Mesendoderm (in vitro differentiated cells): ENCODE measurements at regions not wholly inside any gene's neighbourhood (a gene's known extent, or its start where the extent isn't known, plus 50 kb on each side); places are given as distances from the start of the nearest gene placed in this dataset.

Experiments used
- DNase-seq: peaks from one replicate; pipeline ENCODE4 v3.0.0; 2013
- H2AK5ac ChIP-seq: 2 replicates; pipeline ENCODE4 v1.6.1; 2013; ENCODE audit warnings: low read length, inconsistent platforms
- H2BK120ac ChIP-seq: 2 replicates; pipeline ENCODE4 v1.6.1; 2013; ENCODE audit warnings: low read depth, mild to moderate bottlenecking, low read length, moderate library complexity, mixed read lengths
- H2BK15ac ChIP-seq: replicated peaks from 2 replicates; pipeline ENCODE4 v1.6.1; 2013; ENCODE audit warnings: low read depth, mild to moderate bottlenecking, moderate library complexity
- H2BK5ac ChIP-seq: 2 replicates; pipeline ENCODE4 v1.6.1; 2013; ENCODE audit warnings: low read length, inconsistent platforms
- H3K18ac ChIP-seq: 2 replicates; pipeline ENCODE4 v1.6.1; 2013; ENCODE audit warnings: mild to moderate bottlenecking, low read length, mixed read lengths
- H3K23ac ChIP-seq: one replicate; pipeline ENCODE4 v1.6.1; 2013; ENCODE audit warnings: low read length
- H3K27ac ChIP-seq: 2 replicates; pipeline ENCODE4 v1.5.1; 2013; ENCODE audit warnings: low read depth, mild to moderate bottlenecking, inconsistent platforms, low read length, moderate library complexity
- H3K27me3 ChIP-seq: 2 replicates; pipeline ENCODE4 v1.6.1; 2013; ENCODE audit warnings: low read length, control low read depth, mild to moderate bottlenecking, inconsistent platforms; ENCODE audit not compliant: insufficient read depth, poor library complexity
- H3K36me3 ChIP-seq: 2 replicates; pipeline ENCODE4 v1.6.1; 2013; ENCODE audit warnings: low read length, inconsistent platforms; ENCODE audit not compliant: control insufficient read depth, insufficient read depth
- H3K4ac ChIP-seq: one replicate; pipeline ENCODE4 v1.6.1; 2013; ENCODE audit warnings: low read depth, mild to moderate bottlenecking, low read length, moderate library complexity
- H3K4me1 ChIP-seq: 2 replicates; pipeline ENCODE4 v1.6.1; 2013; ENCODE audit warnings: low read depth, low read length, inconsistent platforms; ENCODE audit not compliant: control insufficient read depth
- H3K4me2 ChIP-seq: 2 replicates; pipeline ENCODE4 v1.6.1; 2013; ENCODE audit warnings: low read length
- H3K4me3 ChIP-seq: 2 replicates; pipeline ENCODE4 v1.5.1; 2013; ENCODE audit warnings: mild to moderate bottlenecking, low read length
- H3K56ac ChIP-seq: one replicate; pipeline ENCODE4 v1.6.1; 2013; ENCODE audit warnings: low read length
- H3K79me1 ChIP-seq: 2 replicates; pipeline ENCODE4 v1.6.1; 2013; ENCODE audit warnings: low read length, inconsistent platforms
- H3K79me2 ChIP-seq: 2 replicates; pipeline ENCODE4 v1.6.1; 2013; ENCODE audit warnings: mild to moderate bottlenecking, low read length; ENCODE audit not compliant: control insufficient read depth, insufficient read depth
- H3K9ac ChIP-seq: 2 replicates; pipeline ENCODE4 v1.6.1; 2013; ENCODE audit warnings: low read length, inconsistent platforms
- H4K5ac ChIP-seq: one replicate; pipeline ENCODE4 v1.6.1; 2013; ENCODE audit warnings: low read length
- H4K8ac ChIP-seq: one replicate; pipeline ENCODE4 v1.6.1; 2013; ENCODE audit warnings: low read depth, mild to moderate bottlenecking, control low read depth, low read length, moderate library complexity
- WGBS: extraction: QIAGEN DNeasy Blood & Tissue Kit; methylation state at CpG from one replicate; pipeline ENCODE4 v1.1.7; 2013; ENCODE audit warnings: low lambda C conversion rate, missing lambda C conversion rate; ENCODE audit not compliant: insufficient coverage; ENCODE audit errors: extremely low coverage; 5-methylcytosine and 5-hydroxymethylcytosine counted together

GRCh38 chr1:82487778-82488177, 687.0 kb downstream of the ADGRL2 start:
- Histone ChIP-seq H4K8ac (no peak overlapping the region), H4K5ac (no peak overlapping the region), H2BK120ac (no peak overlapping the region), H3K79me2 (no peaks in the 10 kb centered on the region), H3K23ac (no peak overlapping the region), H3K4me3 (no peak overlapping the region), H3K4ac (no peak overlapping the region), H3K27me3 (no peaks in the 10 kb centered on the region), H2AK5ac (no peak overlapping the region), H3K18ac (no peak overlapping the region), H2BK15ac (no peak overlapping the region), H3K27ac (no peak overlapping the region), H3K4me1 (peaks cover 6% of the 10 kb centered on the region), H3K4me2 (no peak overlapping the region), H3K56ac (no peak overlapping the region), H2BK5ac (no peak overlapping the region), H3K36me3 (no peaks in the 10 kb centered on the region), H3K9ac (no peak overlapping the region), H3K79me1 (no peaks in the 10 kb centered on the region)
- DNase-seq: no peak
- no CpG with 5 or more reads among the region's 3 CpGs for WGBS

- no peak overlapping the region for H3K9ac ChIP-seq
- DNase-seq: no peak
- peaks cover 6% of the 10 kb centered on the region for H3K4me1 ChIP-seq
- no peak overlapping the region for H3K27ac ChIP-seq
- no peak overlapping the region for H3K56ac ChIP-seq
- no peaks in the 10 kb centered on the region for H3K36me3 ChIP-seq
- H2BK120ac ChIP-seq: no peak overlapping the region
- peak overlapping the region; percentile 51 for H3K18ac ChIP-seq
- no peaks in the 10 kb centered on the region for H3K79me2 ChIP-seq
- peak overlapping the region; percentile 85 for H2BK15ac ChIP-seq
- no peak overlapping the region for H3K4ac ChIP-seq
- no peak overlapping the region for H3K4me3 ChIP-seq
- no peaks in the 10 kb centered on the region for H3K27me3 ChIP-seq
- no peak overlapping the region for H2AK5ac ChIP-seq
- H4K8ac ChIP-seq: no peak overlapping the region
- H4K5ac ChIP-seq: no peak overlapping the region
- H2BK5ac ChIP-seq: no peak overlapping the region
- no peaks in the 10 kb centered on the region for H3K79me1 ChIP-seq
- no peak overlapping the region for H3K4me2 ChIP-seq
- no peak overlapping the region for H3K23ac ChIP-seq
These were observed 686.2 kb downstream of the ADGRL2 start for GRCh38 chr1:82486969-82487368.

- no CpG with 5 or more reads among the region's 5 CpGs for WGBS
- Histone ChIP-seq H3K9ac (no peak overlapping the region), H3K79me2 (no peaks in the 10 kb centered on the region), H3K4me1 (peaks cover 6% of the 10 kb centered on the region), H3K4me2 (no peak overlapping the region), H4K8ac (no peak overlapping the region), H2BK120ac (peak overlapping the region; percentile 23), H3K23ac (no peak overlapping the region), H3K36me3 (no peaks in the 10 kb centered on the region), H4K5ac (peak overlapping the region; percentile 34), H3K4ac (peak overlapping the region; percentile 36), H3K4me3 (no peak overlapping the region), H2AK5ac (no peak overlapping the region), H3K27ac (peak overlapping the region; percentile 66), H2BK15ac (peak overlapping the region; percentile 60), H3K79me1 (no peaks in the 10 kb centered on the region), H3K27me3 (no peaks in the 10 kb centered on the region), H3K56ac (no peak overlapping the region), H3K18ac (peak overlapping the region; percentile 30), H2BK5ac (no peak overlapping the region)
- peak; percentile 35 for DNase-seq
These were observed 685.7 kb downstream of the ADGRL2 start for GRCh38 chr1:82486468-82486867.

GRCh38 chr1:82485591-82486369, 685.0 kb downstream of the ADGRL2 start:
- no peak overlapping the region for H2BK120ac ChIP-seq
- H3K36me3 ChIP-seq: no peaks in the 10 kb centered on the region
- DNase-seq: peak; percentile 85
- H4K8ac ChIP-seq: no peak overlapping the region
- no peaks in the 10 kb centered on the region for H3K79me2 ChIP-seq
- H3K23ac ChIP-seq: no peak overlapping the region
- no peak overlapping the region for H3K4me3 ChIP-seq
- peak overlapping the region; percentile 80 for H2BK15ac ChIP-seq
- H3K56ac ChIP-seq: no peak overlapping the region
- H2AK5ac ChIP-seq: no peak overlapping the region
- H3K18ac ChIP-seq: peak overlapping the region; percentile 30
- H3K27me3 ChIP-seq: no peaks in the 10 kb centered on the region
- no peaks in the 10 kb centered on the region for H3K79me1 ChIP-seq
- H3K4me1 ChIP-seq: peaks cover 6% of the 10 kb centered on the region
- H3K27ac ChIP-seq: peak overlapping the region; percentile 39
- no peak overlapping the region for H3K4me2 ChIP-seq
- no CpG with 5 or more reads among the region's 4 CpGs for WGBS
- H2BK5ac ChIP-seq: no peak overlapping the region
- H3K4ac ChIP-seq: no peak overlapping the region
- H4K5ac ChIP-seq: no peak overlapping the region
- no peak overlapping the region for H3K9ac ChIP-seq

GRCh38 chr1:82483146-82483545, 682.4 kb downstream of the ADGRL2 start:
- Histone ChIP-seq H2BK5ac (no peak overlapping the region), H3K79me1 (no peaks in the 10 kb centered on the region), H2AK5ac (no peak overlapping the region), H3K9ac (no peak overlapping the region), H3K79me2 (no peaks in the 10 kb centered on the region), H3K27me3 (no peaks in the 10 kb centered on the region), H3K36me3 (no peaks in the 10 kb centered on the region), H3K56ac (no peak overlapping the region), H3K4me3 (no peak overlapping the region), H2BK120ac (no peak overlapping the region), H3K18ac (no peak overlapping the region), H3K4me2 (no peak overlapping the region), H3K4me1 (peaks cover 6% of the 10 kb centered on the region), H4K5ac (no peak overlapping the region), H4K8ac (no peak overlapping the region), H3K23ac (no peak overlapping the region), H3K27ac (no peak overlapping the region), H2BK15ac (no peak overlapping the region), H3K4ac (peak overlapping the region; percentile 81)
- DNase-seq: peak; percentile 80
- WGBS: no CpG with 5 or more reads among the region's 5 CpGs

- WGBS: no CpG with 5 or more reads among the region's 3 CpGs
- H4K8ac ChIP-seq: no peak overlapping the region
- H2AK5ac ChIP-seq: no peak overlapping the region
- H3K36me3 ChIP-seq: no peaks in the 10 kb centered on the region
- H3K18ac ChIP-seq: no peak overlapping the region
- no peak overlapping the region for H3K4me3 ChIP-seq
- no peak overlapping the region for H3K56ac ChIP-seq
- no peaks in the 10 kb centered on the region for H3K79me1 ChIP-seq
- no peak overlapping the region for H3K23ac ChIP-seq
- no peaks in the 10 kb centered on the region for H3K79me2 ChIP-seq
- no peak overlapping the region for H3K4ac ChIP-seq
- DNase-seq: no peak
- H4K5ac ChIP-seq: no peak overlapping the region
- H3K27me3 ChIP-seq: no peaks in the 10 kb centered on the region
- no peak overlapping the region for H3K9ac ChIP-seq
- no peak overlapping the region for H3K27ac ChIP-seq
- H2BK120ac ChIP-seq: no peak overlapping the region
- H3K4me1 ChIP-seq: no peaks in the 10 kb centered on the region
- no peak overlapping the region for H2BK5ac ChIP-seq
- H3K4me2 ChIP-seq: no peak overlapping the region
- H2BK15ac ChIP-seq: no peak overlapping the region
These were observed 678.2 kb downstream of the ADGRL2 start for GRCh38 chr1:82478916-82479315.
